PC-9 (cell line): ENCODE measurements at regions not wholly inside any gene's neighbourhood (a gene's known extent, or its start where the extent isn't known, plus 50 kb on each side); places are given as distances from the start of the nearest gene placed in this dataset.

Experiments
- BruUV-seq: library from RNA; stranded (reverse); fragments of 400-500 nt; replicated peaks from 2 replicates; lab custom pipeline; 2021; lab: Mats Ljungman, UMichigan
- CTCF ChIA-PET: fragments of 300-600 bp; sonication (Branson Sonifier 250); formaldehyde crosslinking; loops from one replicate; lab custom pipeline; 2022; ENCODE audit warnings: antibody characterized with exemption; lab: Charles Lee
- POLR2A ChIA-PET: fragments of 300-600 bp; sonication (Branson Sonifier 250); formaldehyde crosslinking; loops from one replicate; lab custom pipeline; 2022; ENCODE audit warnings: antibody characterized with exemption; ENCODE audit not compliant: unreplicated experiment; lab: Charles Lee
- DNase-seq, 2 experiments: peaks; one replicate each; pipeline versions ENCODE4 v3.0.0 to v3.0.0-alpha.2; 2015 to 2022; ENCODE audit warnings: mixed read lengths in 1 of 2
- H2AFZ ChIP-seq: fragments of 200-600 bp; sonication (generic); 2 replicates; pipeline ENCODE4 v1.8.1; 2017; ENCODE audit warnings: antibody characterized with exemption
- H3F3A ChIP-seq: fragments of 200-600 bp; sonication (generic); 2 replicates; pipeline ENCODE4 v1.8.1; 2017; ENCODE audit warnings: antibody characterized with exemption, mild to moderate bottlenecking, low read depth; ENCODE audit not compliant: insufficient read depth
- H3K27ac ChIP-seq: fragments of 200-600 bp; sonication (generic); 2 replicates; pipeline ENCODE4 v1.6.1; 2016; ENCODE audit warnings: mixed run types
- H3K27me3 ChIP-seq: fragments of 200-600 bp; sonication (generic); 2 replicates; pipeline ENCODE4 v1.6.1; 2016; ENCODE audit warnings: low read depth, mixed run types; ENCODE audit not compliant: insufficient read depth
- H3K36me3 ChIP-seq: fragments of 200-600 bp; sonication (generic); 2 replicates; pipeline ENCODE4 v1.6.1; 2016; ENCODE audit warnings: low read depth, mixed run types
- H3K4me1 ChIP-seq: fragments of 200-600 bp; sonication (generic); replicated peaks from 2 replicates; pipeline ENCODE4 v1.6.1; 2016; ENCODE audit warnings: mixed run types; ENCODE audit not compliant: insufficient read depth
- H3K4me2 ChIP-seq: fragments of 200-600 bp; sonication (generic); 2 replicates; pipeline ENCODE4 v1.6.1; 2017; ENCODE audit warnings: mixed run types
- H3K4me3 ChIP-seq: fragments of 200-600 bp; sonication (generic); 2 replicates; pipeline ENCODE4 v1.6.1; 2016; ENCODE audit warnings: mixed run types
- H3K79me2 ChIP-seq: fragments of 200-600 bp; sonication (generic); 2 replicates; pipeline ENCODE4 v1.6.1; 2017; ENCODE audit warnings: low read depth, mixed run types
- H3K9me2 ChIP-seq: fragments of 200-600 bp; sonication (generic); 2 replicates; pipeline ENCODE4 v1.8.1; 2017; ENCODE audit warnings: mild to moderate bottlenecking; ENCODE audit not compliant: insufficient read depth
- H3K9me3 ChIP-seq: fragments of 200-600 bp; sonication (generic); 2 replicates; pipeline ENCODE4 v1.8.1; 2016; ENCODE audit warnings: low read depth; ENCODE audit not compliant: insufficient read depth
- H4K20me1 ChIP-seq: fragments of 200-600 bp; sonication (generic); 2 replicates; pipeline ENCODE4 v1.8.1; 2017; ENCODE audit not compliant: insufficient read depth
- CTCF ChIP-seq: fragments of 200-600 bp; sonication (generic); conservative IDR thresholded peaks from 2 replicates; pipeline ENCODE4 v1.6.1; 2017; ENCODE audit warnings: mixed run types, antibody characterized with exemption, mild to moderate bottlenecking, moderate library complexity
- EZH2 ChIP-seq: fragments of 200-600 bp; sonication (generic); IDR thresholded peaks from 2 replicates; pipeline ENCODE4 v1.8.0; 2017; ENCODE audit warnings: antibody characterized with exemption, low read depth
- intact Hi-C: fragments of 100-400 bp; cut with micrococcal nuclease; formaldehyde crosslinking; loops from one replicate; pipeline ENCODE4 v1.10.0; 2022; ENCODE audit not compliant: unreplicated experiment

- no peaks in the 10 kb centered on the region for H3K9me2 ChIP-seq
- ChIA-PET POLR2A (no interaction called here), CTCF (interaction anchor here (0.7 kb wide), 1 partner anchor 190 kb away, joined by 10 read pairs; no protein-coding TSS in a partner anchor)
- no peaks in the 10 kb centered on the region for H4K20me1 ChIP-seq
- TF ChIP-seq EZH2 (no peak), CTCF (no peak)
- DNase-seq: no peak
- H3K27ac ChIP-seq: no peak overlapping the region
- H2AFZ ChIP-seq: no peak overlapping the region
- no peak overlapping the region for H3K4me2 ChIP-seq
- BruUV-seq: no TSS peak
- H3K4me3 ChIP-seq: no peak overlapping the region
- H3K36me3 ChIP-seq: no peaks in the 10 kb centered on the region
- no peaks in the 10 kb centered on the region for H3F3A ChIP-seq
- H3K27me3 ChIP-seq: no peaks in the 10 kb centered on the region
- no peaks in the 10 kb centered on the region for H3K9me3 ChIP-seq
- H3K4me1 ChIP-seq: no peaks in the 10 kb centered on the region
- no peaks in the 10 kb centered on the region for H3K79me2 ChIP-seq
- intact Hi-C loops: no loop called here
These were observed 415.9 kb downstream of the FUT8 start for GRCh38 chr14:65828396-65828795.

GRCh38 chr14:65832431-65833266, 420.1 kb downstream of the FUT8 start:
- no peaks in the 10 kb centered on the region for H3K79me2 ChIP-seq
- H3K4me1 ChIP-seq: no peaks in the 10 kb centered on the region
- no TSS peak for BruUV-seq
- no peaks in the 10 kb centered on the region for H3K9me2 ChIP-seq
- no peak for DNase-seq
- no peak overlapping the region for H3K4me3 ChIP-seq
- CTCF ChIA-PET: no interaction called here
- H2AFZ ChIP-seq: no peak overlapping the region
- POLR2A ChIA-PET: interaction anchor here (0.7 kb wide), 1 partner anchor 13 kb away, joined by 5 read pairs; no protein-coding TSS in a partner anchor
- no peak overlapping the region for H3K27ac ChIP-seq
- no peaks in the 10 kb centered on the region for H3K27me3 ChIP-seq
- TF ChIP-seq CTCF (no peak; the same call in 1 of the 2 replicates), EZH2 (no peak)
- intact Hi-C loops: no loop called here
- H3F3A ChIP-seq: no peaks in the 10 kb centered on the region
- H3K9me3 ChIP-seq: no peaks in the 10 kb centered on the region
- H3K4me2 ChIP-seq: no peak overlapping the region
- no peaks in the 10 kb centered on the region for H3K36me3 ChIP-seq
- H4K20me1 ChIP-seq: no peaks in the 10 kb centered on the region

- DNase-seq: no peak
- POLR2A ChIA-PET: no interaction called here
- Histone ChIP-seq H3K79me2 (no peaks in the 10 kb centered on the region), H3K4me3 (no peak overlapping the region), H3K27ac (no peak overlapping the region), H3K4me1 (no peaks in the 10 kb centered on the region), H3K9me2 (no peaks in the 10 kb centered on the region), H3K36me3 (no peaks in the 10 kb centered on the region), H3K27me3 (no peaks in the 10 kb centered on the region), H3K9me3 (no peaks in the 10 kb centered on the region), H2AFZ (no peak overlapping the region), H3F3A (no peaks in the 10 kb centered on the region), H3K4me2 (no peak overlapping the region), H4K20me1 (no peaks in the 10 kb centered on the region)
- BruUV-seq: no TSS peak
- intact Hi-C loops: no loop called here
- TF ChIP-seq EZH2 (no peak), CTCF (no peak)
- CTCF ChIA-PET: no interaction called here
These were observed 420.8 kb downstream of the FUT8 start for GRCh38 chr14:65833267-65833880.
